ENCODE measurements at regions not wholly inside any gene's neighbourhood (a gene's known extent, or its start where the extent isn't known, plus 50 kb on each side); places are given as distances from the start of the nearest gene placed in this dataset.

DNA sequence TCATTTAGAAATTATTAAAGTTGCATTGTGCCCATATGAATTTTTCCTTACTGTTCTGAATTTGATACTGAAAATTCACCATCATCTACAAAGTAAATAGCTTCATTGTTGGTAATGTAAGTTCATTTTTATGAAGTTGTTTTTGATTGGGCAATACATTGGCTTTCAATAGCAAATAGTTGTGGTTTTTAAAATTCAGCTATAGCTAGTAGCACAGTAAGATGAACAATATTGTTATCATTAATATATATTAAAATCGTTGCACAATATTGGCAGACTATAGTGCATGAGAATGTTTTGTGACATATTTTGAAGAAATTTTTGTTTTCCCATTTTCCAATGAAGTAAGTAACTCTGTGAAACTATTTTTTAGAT lies 575.0 kb downstream of the PRKD1 start:
- Mint-ChIP-seq H3K4me1 (no peaks in the 10 kb centered on the region), H3K36me3 (ENCODE audit: low read depth) (no peaks in the 10 kb centered on the region), H3K4me3 (no peak overlapping the region), H3K9me3 (no peaks in the 10 kb centered on the region), H3K27me3 (ENCODE audit: insufficient read depth) (peaks cover 2% of the 10 kb centered on the region), H3K27ac (no peak overlapping the region)
- H3K9me3 ChIP-seq (ENCODE audit: control insufficient read depth, low read length): no peaks in the 10 kb centered on the region
- DNase-seq: no peak
- H3K27ac ChIP-seq (ENCODE audit: low read depth, low read length): no peak overlapping the region
- 100% methylated on average over 1 of the region's 1 CpG; no CpG with 5 or more reads in 1 of the 2 experiments for WGBS, 2 experiments (ENCODE audit: insufficient coverage in 1 of 2, insufficient read length in 1 of 2)
- H3K9ac ChIP-seq (ENCODE audit: extremely low read depth, low read length, poor library complexity, severe bottlenecking): no peak overlapping the region
- no peak overlapping the region for H3K4me3 ChIP-seq (ENCODE audit: low read length)
- no peaks in the 10 kb centered on the region for H3K36me3 ChIP-seq (ENCODE audit: control insufficient read depth, insufficient read depth, low read length)
- H3K4me1 ChIP-seq (ENCODE audit: control insufficient read depth, insufficient read depth, low read length): no peaks in the 10 kb centered on the region
- TF ChIP-seq, protein P1, sequence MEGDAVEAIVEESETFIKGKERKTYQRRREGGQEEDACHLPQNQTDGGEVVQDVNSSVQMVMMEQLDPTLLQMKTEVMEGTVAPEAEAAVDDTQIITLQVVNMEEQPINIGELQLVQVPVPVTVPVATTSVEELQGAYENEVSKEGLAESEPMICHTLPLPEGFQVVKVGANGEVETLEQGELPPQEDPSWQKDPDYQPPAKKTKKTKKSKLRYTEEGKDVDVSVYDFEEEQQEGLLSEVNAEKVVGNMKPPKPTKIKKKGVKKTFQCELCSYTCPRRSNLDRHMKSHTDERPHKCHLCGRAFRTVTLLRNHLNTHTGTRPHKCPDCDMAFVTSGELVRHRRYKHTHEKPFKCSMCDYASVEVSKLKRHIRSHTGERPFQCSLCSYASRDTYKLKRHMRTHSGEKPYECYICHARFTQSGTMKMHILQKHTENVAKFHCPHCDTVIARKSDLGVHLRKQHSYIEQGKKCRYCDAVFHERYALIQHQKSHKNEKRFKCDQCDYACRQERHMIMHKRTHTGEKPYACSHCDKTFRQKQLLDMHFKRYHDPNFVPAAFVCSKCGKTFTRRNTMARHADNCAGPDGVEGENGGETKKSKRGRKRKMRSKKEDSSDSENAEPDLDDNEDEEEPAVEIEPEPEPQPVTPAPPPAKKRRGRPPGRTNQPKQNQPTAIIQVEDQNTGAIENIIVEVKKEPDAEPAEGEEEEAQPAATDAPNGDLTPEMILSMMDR (conservative IDR thresholded peaks at IDR 0.05): no peak
- no peaks in the 10 kb centered on the region for H3K27me3 ChIP-seq (ENCODE audit: control insufficient read depth, insufficient read depth, low read length, poor library complexity, severe bottlenecking)

DNA sequence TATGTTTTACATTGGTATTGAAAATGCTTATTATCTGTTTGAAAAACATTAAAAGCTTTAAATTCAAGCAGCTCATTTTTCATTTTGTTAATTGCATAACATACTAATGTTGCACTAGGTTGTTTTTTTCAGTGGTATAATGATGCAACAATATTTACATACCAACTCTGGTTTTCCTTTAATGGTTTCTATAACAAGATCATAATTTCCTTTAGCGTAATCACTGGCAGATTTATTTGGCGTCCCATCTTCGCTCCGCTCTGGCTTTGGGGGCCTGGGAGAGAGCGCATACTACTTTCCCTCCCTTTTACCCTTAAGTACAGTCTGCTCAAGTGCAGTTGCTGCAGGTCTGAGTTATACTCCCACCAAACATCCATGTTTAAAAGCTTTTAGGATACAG lies 574.1 kb downstream of the PRKD1 start:
- no peaks in the 10 kb centered on the region for H3K36me3 Mint-ChIP-seq (ENCODE audit: low read depth)
- Histone ChIP-seq H3K4me3 (ENCODE audit: low read length) (no peak overlapping the region), H3K27ac (ENCODE audit: low read depth, low read length) (no peak overlapping the region), H3K36me3 (ENCODE audit: control insufficient read depth, insufficient read depth, low read length) (no peaks in the 10 kb centered on the region), H3K9ac (ENCODE audit: extremely low read depth, low read length, poor library complexity, severe bottlenecking) (no peak overlapping the region), H3K9me3 (ENCODE audit: control insufficient read depth, low read length) (no peaks in the 10 kb centered on the region), H3K4me1 (ENCODE audit: control insufficient read depth, insufficient read depth, low read length) (no peaks in the 10 kb centered on the region), H3K27me3 (ENCODE audit: control insufficient read depth, insufficient read depth, low read length, poor library complexity, severe bottlenecking) (no peaks in the 10 kb centered on the region)
- TF ChIP-seq, protein P1 (conservative IDR thresholded peaks at IDR 0.05): no peak
- H3K9me3 Mint-ChIP-seq: no peaks in the 10 kb centered on the region
- WGBS, 2 experiments (ENCODE audit: insufficient coverage in 1 of 2, insufficient read length in 1 of 2): 95 to 97% methylated on average over 5 of the region's 5 CpGs
- no peak overlapping the region for H3K27ac Mint-ChIP-seq
- H3K4me3 Mint-ChIP-seq: no peak overlapping the region
- peaks cover 2% of the 10 kb centered on the region for H3K27me3 Mint-ChIP-seq (ENCODE audit: insufficient read depth)
- DNase-seq: no peak
- no peaks in the 10 kb centered on the region for H3K4me1 Mint-ChIP-seq

- WGBS, 2 experiments (ENCODE audit: insufficient coverage in 1 of 2, insufficient read length in 1 of 2): 87 to 90% methylated on average over 3 to 4 of the region's 4 CpGs
Observed at GRCh38 chr14:29354486-29354885, 573.2 kb downstream of the PRKD1 start.

More at GRCh38 chr14:29354486-29354885, 573.2 kb downstream of the PRKD1 start:
- H3K4me3 ChIP-seq (ENCODE audit: low read length): no peak overlapping the region
- Mint-ChIP-seq H3K36me3 (ENCODE audit: low read depth) (no peaks in the 10 kb centered on the region), H3K4me1 (no peaks in the 10 kb centered on the region), H3K27ac (no peak overlapping the region), H3K9me3 (no peaks in the 10 kb centered on the region), H3K4me3 (no peak overlapping the region), H3K27me3 (ENCODE audit: insufficient read depth) (no peaks in the 10 kb centered on the region)
- TF ChIP-seq, protein P1 (conservative IDR thresholded peaks at IDR 0.05): no peak
- no peaks in the 10 kb centered on the region for H3K9me3 ChIP-seq (ENCODE audit: control insufficient read depth, low read length)
- DNase-seq: no peak
- H3K36me3 ChIP-seq (ENCODE audit: control insufficient read depth, insufficient read depth, low read length): no peaks in the 10 kb centered on the region
- no peaks in the 10 kb centered on the region for H3K27me3 ChIP-seq (ENCODE audit: control insufficient read depth, insufficient read depth, low read length, poor library complexity, severe bottlenecking)
- H3K9ac ChIP-seq (ENCODE audit: extremely low read depth, low read length, poor library complexity, severe bottlenecking): no peak overlapping the region
- no peaks in the 10 kb centered on the region for H3K4me1 ChIP-seq (ENCODE audit: control insufficient read depth, insufficient read depth, low read length)
- H3K27ac ChIP-seq (ENCODE audit: low read depth, low read length): no peak overlapping the region
